HepG2 (cell line): ENCODE measurements at regions not wholly inside any gene's neighbourhood (a gene's known extent, or its start where the extent isn't known, plus 50 kb on each side); places are given as distances from the start of the nearest gene placed in this dataset.

ENCODE experiments used
- ATAC-seq: fragments of 200-7000 bp; cut with Tn5 transposase; 3 replicates; pipeline ENCODE4 v1.9.1; 2020; ENCODE audit warnings: mild to moderate bottlenecking, moderate library complexity
- BruUV-seq: library from RNA; stranded (reverse); fragments of 400-500 nt; replicated peaks from 2 replicates; lab custom pipeline; 2021; lab: Mats Ljungman, UMichigan
- CTCF ChIA-PET: fragments of 300-600 bp; formaldehyde crosslinking; extraction: SDS; loops from one replicate; lab custom pipeline; 2021; ENCODE audit warnings: low total read pairs, inconsistent platforms, low intra/inter-chr PET ratio; lab: Yijun Ruan, JAX
- POLR2A ChIA-PET: fragments of 350-600 bp; sonication (Branson Sonifier 250); formaldehyde crosslinking; loops from one replicate; lab custom pipeline; 2020; ENCODE audit warnings: antibody characterized with exemption, inconsistent platforms; lab: Yijun Ruan, JAX
- DNase-seq: peaks from one replicate; pipeline ENCODE4 v3.0.0-alpha.2; 2015; ENCODE audit warnings: low spot score
- FAIRE-seq: peaks from 3 replicates; lab custom pipeline; 2011; peaks lifted over from hg19 to GRCh38; lab: Jason Lieb, UNC
- H2AFZ ChIP-seq: one replicate; pipeline ENCODE4 v1.6.1; 2011; ENCODE audit warnings: low read length, inconsistent platforms
- H3K27ac ChIP-seq: fragments of 300-600 bp; 3 replicates; pipeline ENCODE4 v1.8.0; 2011; ENCODE audit warnings: mixed run types, mild to moderate bottlenecking, mixed read lengths, low read length, inconsistent platforms; ENCODE audit not compliant: insufficient read depth; ENCODE audit errors: extremely low read length
- H3K27me3 ChIP-seq, 2 experiments: fragments of 200-600 bp in 1 of 2; 2 replicates in 1 of 2; 3 replicates in 1 of 2; pipeline versions ENCODE4 v1.6.0 to v1.8.0; 2011; ENCODE audit warnings: low read length in 2 of 2, mild to moderate bottlenecking in 2 of 2, moderate library complexity in 2 of 2, inconsistent platforms in 1 of 2; ENCODE audit not compliant: insufficient read depth in 2 of 2, control insufficient read depth in 1 of 2
- H3K36me3 ChIP-seq, 2 experiments: fragments of 200-600 bp in 1 of 2; replicated peaks in 1 of 2; 2 replicates in 1 of 2; 3 replicates in 1 of 2; pipeline versions ENCODE4 v1.5.1 to v1.8.0; 2011; ENCODE audit warnings: low read length in 2 of 2, inconsistent platforms in 1 of 2; ENCODE audit not compliant: insufficient read depth in 2 of 2, control insufficient read depth in 1 of 2
- H3K4me1 ChIP-seq: 2 replicates; pipeline ENCODE4 v1.5.1; 2012; ENCODE audit warnings: low read length, inconsistent platforms; ENCODE audit not compliant: insufficient read depth
- H3K4me2 ChIP-seq: 2 replicates; pipeline ENCODE4 v1.6.0; 2011; ENCODE audit warnings: low read depth, low read length, inconsistent platforms
- H3K4me3 ChIP-seq, 3 experiments: fragments of 200-600 bp in 1 of 3; sonication (generic), shearing (Covaris generic) in 1 of 3; replicated peaks in 1 of 3; 2 replicates each; pipeline ENCODE4 v1.5.1; 2011 to 2016; ENCODE audit warnings: low read length in 3 of 3, inconsistent platforms in 2 of 3, low read depth in 2 of 3, mild to moderate bottlenecking in 2 of 3, control low read depth in 1 of 3, mixed read lengths in 1 of 3; ENCODE audit not compliant: insufficient read depth in 1 of 3
- H3K79me2 ChIP-seq: one replicate; pipeline ENCODE4 v1.6.1; 2011; ENCODE audit warnings: low read length, inconsistent platforms; ENCODE audit not compliant: insufficient read depth
- H3K9ac ChIP-seq: 2 replicates; pipeline ENCODE4 v1.6.0; 2011; ENCODE audit warnings: mild to moderate bottlenecking, low read depth, low read length, inconsistent platforms; ENCODE audit not compliant: insufficient read depth
- H3K9me3 ChIP-seq: 2 replicates; pipeline ENCODE4 v1.5.1; 2012; ENCODE audit warnings: mild to moderate bottlenecking, low read length
- H4K20me1 ChIP-seq: 2 replicates; pipeline ENCODE4 v1.6.0; 2011; ENCODE audit warnings: inconsistent platforms, mild to moderate bottlenecking, low read length, moderate library complexity; ENCODE audit not compliant: insufficient read depth
- FOXP1 ChIP-seq, 2 experiments: fragments of 450-650 bp in 1 of 2; IDR thresholded peaks; 2 replicates each; pipeline ENCODE4 v1.6.1; 2017 to 2018; ENCODE audit warnings: antibody characterized with exemption in 1 of 2
- HNRNPL ChIP-seq: fragments of 200-400 bp; formaldehyde crosslinking; IDR thresholded peaks from 2 replicates; pipeline ENCODE4 v1.6.1; 2017; ENCODE audit warnings: mild to moderate bottlenecking, low read depth, low read length
- JDP2 ChIP-seq: sonication (generic); formaldehyde crosslinking; IDR thresholded peaks from 2 replicates; pipeline ENCODE4 v1.8.1; 2022; ENCODE audit warnings: missing genetic modification reagents, borderline replicate concordance
- KLF12 ChIP-seq: sonication (generic); formaldehyde crosslinking; IDR thresholded peaks from 2 replicates; pipeline ENCODE4 v1.4.0; 2020; ENCODE audit warnings: missing genetic modification reagents, borderline replicate concordance
- REPIN1 ChIP-seq: sonication (generic); formaldehyde crosslinking; IDR thresholded peaks from 2 replicates; pipeline ENCODE4 v1.8.0; 2022; ENCODE audit warnings: missing genetic modification reagents, low read depth, mild to moderate bottlenecking, borderline replicate concordance
- TBP ChIP-seq: sonication (generic); formaldehyde crosslinking; IDR thresholded peaks from 2 replicates; pipeline ENCODE4 v1.5.0; 2020; ENCODE audit warnings: missing genetic modification reagents
- ZNF383 ChIP-seq: sonication (generic); formaldehyde crosslinking; IDR thresholded peaks from 2 replicates; pipeline ENCODE4 v1.4.0; 2020; ENCODE audit warnings: missing genetic modification reagents, mild to moderate bottlenecking, borderline replicate concordance
- ZNF484 ChIP-seq: sonication (generic); formaldehyde crosslinking; IDR thresholded peaks from 2 replicates; pipeline ENCODE4 v1.5.1; 2020; ENCODE audit warnings: mild to moderate bottlenecking, low read depth, missing genetic modification reagents, borderline replicate concordance
- ZNF7 ChIP-seq: IDR thresholded peaks from 2 replicates; pipeline ENCODE4 v1.6.1; 2016; ENCODE audit warnings: missing biosample characterization, missing genetic modification reagents
- ZNF768 ChIP-seq: sonication (generic); formaldehyde crosslinking; IDR thresholded peaks from 2 replicates; pipeline ENCODE4 v1.4.0; 2020; ENCODE audit warnings: missing genetic modification reagents
- WGBS: methylation state at CpG from one replicate; pipeline ENCODE4 v1.1.6; 2017; ENCODE audit warnings: low lambda C conversion rate; 5-methylcytosine and 5-hydroxymethylcytosine counted together
- in situ Hi-C: cut with HindIII; loops from 2 replicates; pipeline ENCODE4 v1.10.0; 2017; ENCODE audit warnings: low pct_unique_long_range_greater_than_20kb; ENCODE audit not compliant: extremely low pct_ligation_motif_present
- intact Hi-C: fragments of 100-400 bp; cut with micrococcal nuclease; formaldehyde crosslinking; loops from one replicate; pipeline ENCODE4 v1.10.0; 2022; ENCODE audit not compliant: unreplicated experiment
- TF ChIP-seq, protein P1 (sequence below): sonication (generic); formaldehyde crosslinking; IDR thresholded peaks from 2 replicates; pipeline ENCODE4 v1.4.0; 2020; ENCODE audit warnings: mild to moderate bottlenecking, missing genetic modification reagents
- TF ChIP-seq, protein P2 (sequence below): sonication (generic); formaldehyde crosslinking; IDR thresholded peaks from 2 replicates; pipeline ENCODE4 v1.4.0; 2020; ENCODE audit warnings: mild to moderate bottlenecking, missing genetic modification reagents
- TF ChIP-seq, protein P3 (sequence below): IDR thresholded peaks from 2 replicates; pipeline ENCODE4 v1.6.1; 2016; ENCODE audit warnings: missing biosample characterization, missing genetic modification reagents, low read depth

DNA sequence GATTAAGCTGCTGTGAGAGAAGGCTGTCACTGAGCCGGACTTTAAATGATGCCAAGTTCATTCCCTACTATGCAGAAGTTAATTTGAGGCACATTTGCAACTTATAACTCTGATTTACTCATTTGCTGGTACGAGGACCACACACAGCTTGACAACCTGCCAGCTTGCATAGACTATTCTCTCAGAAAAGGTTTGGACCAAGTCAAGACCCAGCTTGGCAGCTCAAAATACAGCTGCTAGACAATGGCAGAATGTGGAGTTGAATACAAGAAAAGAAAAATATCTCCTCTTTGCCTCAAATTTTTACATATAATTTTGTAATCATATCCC, 338.9 kb downstream of the DHX15 start (continued):
- TF ChIP-seq FOXP1 (IDR thresholded peaks at IDR 0.05) (no peak), FOXP1 (CRISPR knock-in tag; IDR thresholded peaks at IDR 0.05) (no peak)

DNA sequence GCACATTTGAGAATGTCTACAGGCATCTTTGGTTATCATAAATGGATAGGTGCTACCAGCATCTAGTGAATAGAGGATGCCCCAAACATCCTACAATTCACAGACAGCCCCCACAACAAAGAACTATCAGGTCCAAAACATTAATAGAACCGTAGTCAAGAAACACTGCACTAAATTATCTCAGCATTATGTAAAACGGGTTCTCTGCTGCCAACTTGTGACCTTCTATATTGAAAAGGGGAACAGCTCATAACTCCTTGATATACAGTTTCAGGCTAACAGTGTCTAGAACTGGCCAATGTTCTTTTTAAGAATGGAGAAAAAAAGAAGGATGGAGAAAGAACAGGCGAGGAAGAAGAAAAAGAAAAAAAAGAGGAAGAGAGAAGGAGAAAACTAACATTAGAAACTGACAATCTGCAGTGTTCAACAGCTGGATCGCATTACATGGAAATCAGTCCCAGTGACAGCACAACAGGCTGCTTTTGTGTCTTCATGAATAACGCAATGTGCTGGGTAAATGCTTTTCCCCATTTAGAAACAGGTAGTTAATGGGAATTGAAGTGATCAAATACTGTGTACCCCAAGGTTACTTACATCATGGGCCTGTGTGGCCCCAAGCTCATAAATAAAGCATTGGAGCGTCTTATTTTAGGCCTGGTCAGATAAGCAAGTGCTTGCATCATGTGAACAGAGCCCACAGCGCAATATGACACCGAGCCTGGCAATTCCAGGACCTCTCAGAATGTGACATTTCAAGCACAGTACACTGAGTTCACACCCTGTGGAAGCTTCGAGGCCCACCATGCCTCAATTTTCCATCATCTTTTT, 339.5 kb downstream of the DHX15 start:
- POLR2A ChIA-PET, result no interaction called here
- H3K27me3 ChIP-seq, result no peaks in the 10 kb centered on the region; a peak in 1 of 5 replicates
- CTCF ChIA-PET, result no interaction called here
- in situ Hi-C loops, result no loop called here
- DNase-seq, result no peak
- no peak for ATAC-seq
- intact Hi-C loops, result no loop called here
- H2AFZ ChIP-seq, result no peak overlapping the region
- no peaks in the 10 kb centered on the region for H3K79me2 ChIP-seq
- no peak overlapping the region for H3K4me2 ChIP-seq
- 32% methylated on average over 9 of the region's 9 CpGs for WGBS
- no TSS peak for BruUV-seq
- no peak overlapping the region for H3K27ac ChIP-seq
- H3K9me3 ChIP-seq, result no peaks in the 10 kb centered on the region
- no peak overlapping the region for H3K9ac ChIP-seq
- no peak overlapping the region for H3K4me3 ChIP-seq
- H3K4me1 ChIP-seq, result no peaks in the 10 kb centered on the region
- no peaks in the 10 kb centered on the region for H4K20me1 ChIP-seq
- no peak for FAIRE-seq
- no peaks in the 10 kb centered on the region for H3K36me3 ChIP-seq
- no peak for TF ChIP-seq ZNF7
- TF ChIP-seq, protein P1, sequence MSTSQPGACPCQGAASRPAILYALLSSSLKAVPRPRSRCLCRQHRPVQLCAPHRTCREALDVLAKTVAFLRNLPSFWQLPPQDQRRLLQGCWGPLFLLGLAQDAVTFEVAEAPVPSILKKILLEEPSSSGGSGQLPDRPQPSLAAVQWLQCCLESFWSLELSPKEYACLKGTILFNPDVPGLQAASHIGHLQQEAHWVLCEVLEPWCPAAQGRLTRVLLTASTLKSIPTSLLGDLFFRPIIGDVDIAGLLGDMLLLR (CRISPR knock-in tag), result no peak
- TF ChIP-seq TBP (CRISPR knock-in tag), result no peak
- TF ChIP-seq ZNF768 (CRISPR knock-in tag), result no peak
- TF ChIP-seq ZNF484 (CRISPR knock-in tag), result no peak
- no peak for TF ChIP-seq KLF12 (CRISPR knock-in tag)
- TF ChIP-seq, protein P2, sequence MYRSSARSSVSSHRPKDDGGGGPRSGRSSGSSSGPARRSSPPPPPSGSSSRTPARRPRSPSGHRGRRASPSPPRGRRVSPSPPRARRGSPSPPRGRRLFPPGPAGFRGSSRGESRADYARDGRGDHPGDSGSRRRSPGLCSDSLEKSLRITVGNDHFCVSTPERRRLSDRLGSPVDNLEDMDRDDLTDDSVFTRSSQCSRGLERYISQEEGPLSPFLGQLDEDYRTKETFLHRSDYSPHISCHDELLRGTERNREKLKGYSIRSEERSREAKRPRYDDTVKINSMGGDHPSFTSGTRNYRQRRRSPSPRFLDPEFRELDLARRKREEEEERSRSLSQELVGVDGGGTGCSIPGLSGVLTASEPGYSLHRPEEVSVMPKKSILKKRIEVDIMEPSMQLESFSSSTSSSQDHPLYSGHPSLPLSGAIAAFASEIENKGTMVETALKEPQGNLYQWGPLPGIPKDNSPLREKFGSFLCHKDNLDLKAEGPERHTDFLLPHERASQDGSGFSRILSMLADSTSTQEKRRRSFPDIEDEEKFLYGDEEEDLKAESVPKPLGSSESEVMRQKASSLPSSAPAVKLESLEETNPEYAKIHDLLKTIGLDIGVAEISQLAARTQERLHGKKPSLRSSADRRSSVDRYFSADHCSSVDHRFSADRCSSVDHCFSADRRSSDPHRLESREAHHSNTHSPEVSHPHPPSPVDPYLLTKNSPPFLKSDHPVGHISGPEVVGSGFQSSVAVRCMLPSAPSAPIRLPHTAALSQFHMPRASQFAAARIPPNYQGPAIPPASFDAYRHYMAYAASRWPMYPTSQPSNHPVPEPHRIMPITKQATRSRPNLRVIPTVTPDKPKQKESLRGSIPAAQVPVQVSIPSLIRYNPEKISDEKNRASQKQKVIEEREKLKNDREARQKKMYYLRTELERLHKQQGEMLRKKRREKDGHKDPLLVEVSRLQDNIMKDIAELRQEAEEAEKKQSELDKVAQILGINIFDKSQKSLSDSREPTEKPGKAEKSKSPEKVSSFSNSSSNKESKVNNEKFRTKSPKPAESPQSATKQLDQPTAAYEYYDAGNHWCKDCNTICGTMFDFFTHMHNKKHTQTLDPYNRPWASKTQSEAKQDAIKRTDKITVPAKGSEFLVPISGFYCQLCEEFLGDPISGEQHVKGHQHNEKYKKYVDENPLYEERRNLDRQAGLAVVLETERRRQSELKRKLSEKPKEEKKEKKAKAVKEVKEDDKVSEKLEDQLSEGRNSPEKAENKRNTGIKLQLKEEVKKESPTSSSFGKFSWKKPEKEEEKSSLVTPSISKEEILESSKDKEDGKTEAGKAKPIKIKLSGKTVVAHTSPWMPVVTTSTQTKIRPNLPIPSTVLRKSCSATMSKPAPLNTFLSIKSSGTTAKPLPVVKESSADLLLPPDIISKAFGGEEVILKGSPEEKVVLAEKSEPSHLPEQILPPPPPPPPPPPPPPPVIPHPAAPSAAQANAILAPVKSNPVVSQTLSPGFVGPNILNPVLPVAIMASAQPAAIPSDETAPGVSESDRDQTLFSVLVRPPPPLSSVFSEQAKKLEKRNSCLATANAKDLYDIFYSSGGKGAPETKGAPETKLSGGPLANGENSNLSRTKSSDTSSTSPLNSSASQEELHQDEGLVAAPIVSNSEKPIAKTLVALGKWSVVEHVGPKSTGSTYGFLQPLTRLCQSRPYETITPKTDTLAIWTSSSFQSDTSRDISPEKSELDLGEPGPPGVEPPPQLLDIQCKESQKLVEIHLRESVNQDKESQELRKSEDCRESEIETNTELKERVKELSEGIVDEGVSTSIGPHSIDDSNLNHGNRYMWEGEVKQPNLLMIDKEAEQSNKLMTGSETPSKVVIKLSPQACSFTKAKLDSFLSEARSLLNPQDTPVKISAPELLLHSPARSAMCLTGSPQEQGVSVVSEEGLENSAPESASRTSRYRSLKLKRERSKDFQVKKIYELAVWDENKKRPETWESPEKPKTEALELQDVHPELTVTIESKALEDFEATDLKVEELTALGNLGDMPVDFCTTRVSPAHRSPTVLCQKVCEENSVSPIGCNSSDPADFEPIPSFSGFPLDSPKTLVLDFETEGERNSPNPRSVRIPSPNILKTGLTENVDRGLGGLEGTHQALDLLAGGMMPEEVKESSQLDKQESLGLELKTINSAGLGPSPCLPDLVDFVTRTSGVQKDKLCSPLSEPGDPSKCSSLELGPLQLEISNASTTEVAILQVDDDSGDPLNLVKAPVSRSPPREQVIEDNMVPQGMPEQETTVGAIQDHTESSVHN (CRISPR knock-in tag), result no peak
- TF ChIP-seq HNRNPL, result no peak
- no peak for TF ChIP-seq JDP2 (CRISPR knock-in tag)
- no peak for TF ChIP-seq ZNF383
- TF ChIP-seq, protein P3, sequence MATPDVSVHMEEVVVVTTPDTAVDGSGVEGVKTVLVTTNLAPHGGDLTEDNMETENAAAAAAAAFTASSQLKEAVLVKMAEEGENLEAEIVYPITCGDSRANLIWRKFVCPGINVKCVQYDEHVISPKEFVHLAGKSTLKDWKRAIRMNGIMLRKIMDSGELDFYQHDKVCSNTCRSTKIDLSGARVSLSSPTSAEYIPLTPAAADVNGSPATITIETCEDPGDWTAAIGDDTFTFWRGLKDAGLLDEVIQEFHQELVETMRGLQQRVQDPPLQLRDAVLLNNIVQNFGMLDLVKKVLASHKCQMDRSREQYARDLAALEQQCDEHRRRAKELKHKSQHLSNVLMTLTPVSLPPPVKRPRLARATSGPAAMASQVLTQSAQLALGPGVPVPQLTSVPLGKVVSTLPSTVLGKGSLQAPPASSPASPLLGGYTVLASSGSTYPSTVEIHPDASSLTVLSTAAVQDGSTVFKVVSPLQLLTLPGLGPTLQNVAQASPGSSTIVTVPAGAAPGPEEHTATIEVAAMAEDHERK (CRISPR knock-in tag), result no peak
- TF ChIP-seq REPIN1, result no peak
